22Rv1 (cell line): ENCODE measurements at regions not wholly inside any gene's neighbourhood (a gene's known extent, or its start where the extent isn't known, plus 50 kb on each side); places are given as distances from the start of the nearest gene placed in this dataset.

ENCODE experiments used
- CTCF ChIP-seq: fragments of 450-650 bp; IDR thresholded peaks from 2 replicates; pipeline ENCODE4 v1.5.1; 2017; ENCODE audit warnings: mild to moderate bottlenecking
- ZFX ChIP-seq: fragments of 450-650 bp; IDR thresholded peaks from 2 replicates; pipeline ENCODE4 v1.6.1; 2017; ENCODE audit warnings: antibody characterized with exemption, borderline replicate concordance

- TF ChIP-seq CTCF (no peak), ZFX (no peak)
Measured at GRCh38 chr17:13671771-13672170, 70.0 kb upstream of the HS3ST3A1 start.
